CD4-positive, alpha-beta T cell (primary cell): ENCODE measurements at regions not wholly inside any gene's neighbourhood (a gene's known extent, or its start where the extent isn't known, plus 50 kb on each side); places are given as distances from the start of the nearest gene placed in this dataset.
A peak's percentile ranks its signal among the peaks of the same experiment; 100 is the strongest.
"Not testable (repeated sequence)": the region's sequence is repeated elsewhere in the genome, so short reads cannot be mapped to it uniquely, and the experiment has no call there.

Experiments
- ATAC-seq: fragments of 200-7000 bp; cut with Tn5 transposase; one replicate; pipeline ENCODE4 v1.10.0; 2022; ENCODE audit warnings: mild to moderate bottlenecking; ENCODE audit not compliant: poor library complexity
- CTCF ChIA-PET: fragments of 350-600 bp; sonication (Branson Sonifier 250); formaldehyde crosslinking; loops from one replicate; lab custom pipeline; 2021; ENCODE audit warnings: antibody characterized with exemption, inconsistent platforms; lab: Charles Lee
- POLR2A ChIA-PET: fragments of 350-600 bp; sonication (Branson Sonifier 250); formaldehyde crosslinking; loops from one replicate; lab custom pipeline; 2021; ENCODE audit warnings: antibody characterized with exemption, inconsistent platforms; lab: Charles Lee
- DNase-seq, 14 experiments: peaks; one replicate each; pipeline ENCODE4 v3.0.0-alpha.2; 2013 to 2020; ENCODE audit warnings: mixed read lengths in 2 of 14
- H3K27ac ChIP-seq, 2 donors: one replicate each; pipeline versions ENCODE4 v1.5.1 to v1.7.0; 2013; ENCODE audit warnings: low read length in 2 of 2, low read depth in 1 of 2, mild to moderate bottlenecking in 1 of 2
- H3K27me3 ChIP-seq, 2 experiments: 1 replicate in 1 of 2; 2 replicates in 1 of 2; pipeline versions ENCODE4 v1.6.1 to v1.7.0; 2013; ENCODE audit warnings: low read length in 2 of 2, control low read depth in 1 of 2, mild to moderate bottlenecking in 1 of 2, moderate library complexity in 1 of 2; ENCODE audit not compliant: insufficient read depth in 2 of 2, control insufficient read depth in 1 of 2
- H3K36me3 ChIP-seq: one replicate; pipeline ENCODE4 v1.6.1; 2013; ENCODE audit warnings: low read length, control low read depth; ENCODE audit not compliant: insufficient read depth
- H3K4me1 ChIP-seq: one replicate; pipeline ENCODE4 v1.6.1; 2013; ENCODE audit warnings: low read length, control low read depth; ENCODE audit not compliant: insufficient read depth
- H3K4me3 ChIP-seq: one replicate; pipeline ENCODE4 v1.5.1; 2013; ENCODE audit warnings: mild to moderate bottlenecking, low read length, moderate library complexity
- H3K9me3 ChIP-seq, 2 experiments: 1 replicate in 1 of 2; 2 replicates in 1 of 2; pipeline versions ENCODE4 v1.6.1 to v1.7.0; 2013; ENCODE audit warnings: low read length in 2 of 2, mild to moderate bottlenecking in 2 of 2, control low read depth in 1 of 2, moderate library complexity in 1 of 2; ENCODE audit not compliant: control insufficient read depth in 1 of 2, insufficient read depth in 1 of 2
- H3K27ac Mint-ChIP-seq: one replicate; pipeline ENCODE4 v1.8.0; 2020; ENCODE audit warnings: mixed read lengths
- H3K27me3 Mint-ChIP-seq: one replicate; pipeline ENCODE4 v1.8.0; 2021; ENCODE audit warnings: mixed read lengths
- H3K36me3 Mint-ChIP-seq: one replicate; pipeline ENCODE4 v1.8.0; 2021; ENCODE audit warnings: low read depth, mixed read lengths
- H3K4me1 Mint-ChIP-seq: one replicate; pipeline ENCODE4 v1.8.0; 2021; ENCODE audit warnings: low read depth, mixed read lengths
- H3K4me3 Mint-ChIP-seq: one replicate; pipeline ENCODE4 v1.8.0; 2020; ENCODE audit warnings: mild to moderate bottlenecking, mixed read lengths
- H3K9me3 Mint-ChIP-seq: one replicate; pipeline ENCODE4 v1.8.0; 2020; ENCODE audit warnings: mixed read lengths
- CTCF ChIP-seq: fragments of 200-600 bp; IDR thresholded peaks from one replicate; pipeline ENCODE4 v1.8.0; 2022; ENCODE audit warnings: antibody characterized with exemption, mild to moderate bottlenecking
- intact Hi-C, 2 experiments: fragments of 100-400 bp; cut with DNase I in 1 of 2; cut with micrococcal nuclease in 1 of 2; formaldehyde crosslinking; loops; one replicate each; pipeline versions ENCODE4 v1.15.1 to v1.9.0; 2023 to 2025; cut with DNase I, micrococcal nuclease

DNA sequence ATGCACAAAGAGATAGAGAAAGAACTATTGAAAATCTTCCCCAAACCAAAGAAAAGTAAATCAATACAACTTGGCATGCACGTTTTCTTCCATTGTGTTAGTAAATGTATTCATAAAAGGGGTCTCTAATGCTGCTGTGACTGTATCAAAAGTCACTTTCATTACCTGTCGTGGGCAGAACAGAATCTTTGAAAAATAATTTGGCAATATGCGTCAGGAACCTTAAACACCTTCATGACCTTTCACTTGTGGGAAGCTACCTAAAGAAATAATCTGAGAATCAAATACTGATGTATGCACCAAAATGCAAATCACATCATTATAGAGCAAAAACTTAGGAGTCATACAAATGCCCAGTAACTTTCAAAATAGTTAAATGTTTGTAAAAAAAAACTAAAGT is 105.3 kb downstream of the ARL4C start:
- ChIA-PET POLR2A (interaction anchor here (0.9 to 1.9 kb wide), 3 partner anchors 31 to 98 kb away, joined by 3 to 5 read pairs (median 4); no protein-coding TSS in a partner anchor), CTCF (interaction anchor here (1.2 to 1.3 kb wide), 2 partner anchors 23 to 103 kb away, joined by 3 to 4 read pairs; no protein-coding TSS in a partner anchor)
- no peaks in the 10 kb centered on the region for H3K27me3 ChIP-seq
- Mint-ChIP-seq H3K9me3 (no peaks in the 10 kb centered on the region), H3K36me3 (no peaks in the 10 kb centered on the region), H3K27ac (peak overlapping the region; percentile 96), H3K4me3 (no peak overlapping the region), H3K4me1 (peaks cover 66% of the 10 kb centered on the region), H3K27me3 (no peaks in the 10 kb centered on the region)
- DNase-seq (no peak), ATAC-seq (no peak)
- H3K27ac ChIP-seq = no peak overlapping the region
- H3K36me3 ChIP-seq = no peaks in the 10 kb centered on the region
- TF ChIP-seq CTCF = no peak
- peaks cover 43% of the 10 kb centered on the region for H3K4me1 ChIP-seq
- intact Hi-C loops = loop anchor here in 1 of 2 experiments (2.0 kb wide), 1 partner anchor 31 kb away; no protein-coding TSS in a partner anchor
- H3K4me3 ChIP-seq = no peak overlapping the region
- H3K9me3 ChIP-seq = no peaks in the 10 kb centered on the region

DNA sequence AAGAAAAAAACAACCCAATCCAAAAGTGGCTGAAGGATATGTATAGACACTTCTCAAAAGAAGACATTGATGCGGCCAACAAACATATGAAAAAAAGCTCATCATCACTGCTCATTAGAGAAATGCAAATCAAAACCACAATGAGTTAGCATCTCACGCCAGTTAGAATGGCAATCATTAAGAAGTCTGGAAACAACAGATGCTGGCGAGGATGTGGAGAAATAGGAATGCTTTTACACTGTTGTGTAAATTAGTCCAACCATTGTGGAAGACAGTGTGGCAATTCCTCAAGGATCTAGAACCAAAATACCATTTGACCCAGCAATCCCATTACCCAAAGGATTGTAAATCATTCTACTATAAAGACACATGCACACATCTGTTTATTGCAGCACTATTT is 107.2 kb downstream of the ARL4C start:
- intact Hi-C loops, H3K27me3 Mint-ChIP-seq: not testable (repeated sequence)
- peak overlapping the region; percentile 38 for H3K27ac Mint-ChIP-seq

GRCh38 chr2:234388591-234388990 is 108.3 kb downstream of the ARL4C start:
- Histone ChIP-seq H3K27ac (no peak overlapping the region), H3K36me3 (no peaks in the 10 kb centered on the region), H3K4me3 (no peak overlapping the region), H3K9me3 (no peaks in the 10 kb centered on the region), H3K4me1 (peaks cover 19% of the 10 kb centered on the region), H3K27me3 (no peaks in the 10 kb centered on the region)
- Mint-ChIP-seq H3K9me3 (no peaks in the 10 kb centered on the region), H3K4me3 (no peak overlapping the region), H3K27me3 (no peaks in the 10 kb centered on the region), H3K27ac (no peak overlapping the region), H3K4me1 (peaks cover 39% of the 10 kb centered on the region), H3K36me3 (no peaks in the 10 kb centered on the region)
- no peak for TF ChIP-seq CTCF
- POLR2A ChIA-PET = no interaction called here
- intact Hi-C loops = no loop called here
- ATAC-seq (no peak), DNase-seq (no peak)
- CTCF ChIA-PET = no interaction called here

More for the DNA sequence above, 107.2 kb downstream of the ARL4C start:
- H3K4me3 Mint-ChIP-seq, CTCF ChIA-PET, DNase-seq, H3K9me3 Mint-ChIP-seq, H3K9me3 ChIP-seq, H3K27ac ChIP-seq, H3K27me3 ChIP-seq, H3K36me3 Mint-ChIP-seq, POLR2A ChIA-PET, ATAC-seq, H3K4me3 ChIP-seq, H3K36me3 ChIP-seq: not testable (repeated sequence)
- H3K4me1 Mint-ChIP-seq = peaks cover 50% of the 10 kb centered on the region
- H3K4me1 ChIP-seq = peaks cover 27% of the 10 kb centered on the region

DNA sequence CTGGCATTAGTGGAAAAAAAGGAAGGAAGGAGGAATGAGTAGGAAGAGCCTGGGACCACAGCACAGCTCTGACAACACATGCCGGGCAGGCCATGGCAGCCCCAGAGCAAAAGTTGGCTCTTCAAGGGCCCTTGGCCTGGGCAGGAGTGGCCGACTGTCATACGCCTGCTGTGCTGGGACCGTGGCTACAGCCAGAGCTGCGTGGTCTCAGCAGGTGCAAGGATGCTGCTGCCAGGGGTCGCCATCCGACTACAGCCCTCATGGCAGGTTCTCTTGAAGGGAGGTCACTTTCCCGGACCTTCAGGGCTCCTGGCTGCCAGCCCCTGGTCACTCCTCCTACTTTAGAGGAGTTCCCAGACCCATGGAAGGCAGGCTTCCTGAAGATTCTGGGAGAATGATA is 109.9 kb downstream of the ARL4C start:
- Histone ChIP-seq H3K27me3 (no peaks in the 10 kb centered on the region), H3K9me3 (no peaks in the 10 kb centered on the region), H3K4me1 (peaks cover 3% of the 10 kb centered on the region), H3K36me3 (no peaks in the 10 kb centered on the region), H3K27ac (no peak overlapping the region), H3K4me3 (no peak overlapping the region)
- no peaks in the 10 kb centered on the region for H3K27me3 Mint-ChIP-seq
- ChIA-PET CTCF (no interaction called here), POLR2A (no interaction called here)
- H3K9me3 Mint-ChIP-seq = no peaks in the 10 kb centered on the region
- H3K4me1 Mint-ChIP-seq = peaks cover 23% of the 10 kb centered on the region
- H3K36me3 Mint-ChIP-seq = no peaks in the 10 kb centered on the region
- DNase-seq (no peak), ATAC-seq (no peak)
- intact Hi-C loops = no loop called here
- H3K4me3 Mint-ChIP-seq = no peak overlapping the region
- TF ChIP-seq CTCF = no peak
- peak overlapping the region; percentile 40 for H3K27ac Mint-ChIP-seq
